Heart left ventricle (tissue), 16 donors: ENCODE measurements at regions not wholly inside any gene's neighbourhood (a gene's known extent, or its start where the extent isn't known, plus 50 kb on each side); places are given as distances from the start of the nearest gene placed in this dataset.

Experiments
- ATAC-seq, 4 donors: fragments of 200-7000 bp; cut with Tn5 transposase; one replicate each; pipeline ENCODE4 v1.9.1; 2020 to 2022; ENCODE audit warnings: moderate library complexity in 4 of 4, mild to moderate bottlenecking in 3 of 4, moderate number of reproducible peaks in 1 of 4
- DNase-seq, 5 donors: peaks; one replicate each; pipeline ENCODE4 v3.0.0-alpha.2; 2020
- H3K27ac ChIP-seq, 12 donors: fragments of 200-600 bp; sonication (generic) in 4 of 12; one replicate each; pipeline versions ENCODE4 v1.5.0 to v1.8.0; 2016 to 2022; ENCODE audit warnings: mild to moderate bottlenecking in 2 of 12
- H3K27me3 ChIP-seq, 9 donors: fragments of 200-600 bp; sonication (generic) in 2 of 9; one replicate each; pipeline versions ENCODE4 v1.5.1 to v1.8.0; 2016 to 2022; ENCODE audit warnings: mild to moderate bottlenecking in 3 of 9
- H3K36me3 ChIP-seq, 9 donors: fragments of 200-600 bp; sonication (generic) in 2 of 9; one replicate each; pipeline versions ENCODE4 v1.5.0 to v1.8.0; 2018 to 2022; ENCODE audit warnings: mild to moderate bottlenecking in 2 of 9
- H3K4me1 ChIP-seq, 12 donors: fragments of 200-600 bp; sonication (generic) in 4 of 12; one replicate each; pipeline versions ENCODE4 v1.5.0 to v1.8.0; 2016 to 2022; ENCODE audit warnings: mild to moderate bottlenecking in 3 of 12
- H3K4me3 ChIP-seq, 12 donors: fragments of 200-600 bp; sonication (generic) in 4 of 12; one replicate each; pipeline versions ENCODE4 v1.5.0 to v1.8.0; 2017 to 2022; ENCODE audit warnings: mild to moderate bottlenecking in 9 of 12, moderate library complexity in 4 of 12
- H3K9me3 ChIP-seq, 12 donors: fragments of 200-600 bp; sonication (generic) in 4 of 12; one replicate each; pipeline versions ENCODE4 v1.5.0 to v1.8.0; 2016 to 2022; ENCODE audit warnings: mild to moderate bottlenecking in 1 of 12
- CTCF ChIP-seq, 12 donors: fragments of 200-600 bp; sonication (generic) in 4 of 12; IDR thresholded peaks; one replicate each; pipeline versions ENCODE4 v1.5.0 to v1.8.0; 2018 to 2022; ENCODE audit warnings: antibody characterized with exemption in 12 of 12, mild to moderate bottlenecking in 5 of 12
- POLR2A ChIP-seq, 2 donors: fragments of 450-650 bp; IDR thresholded peaks; one replicate each; pipeline ENCODE4 v1.6.1; 2017; ENCODE audit warnings: antibody characterized with exemption in 2 of 2, mild to moderate bottlenecking in 2 of 2, moderate library complexity in 2 of 2
- WGBS, 4 donors: extraction: QIAGEN DNeasy Blood & Tissue Kit in 2 of 4; methylation state at CpG; one replicate each; pipeline versions ENCODE4 v1.1.5 to v1.1.7; 2013 to 2018; 5-methylcytosine and 5-hydroxymethylcytosine counted together
- intact Hi-C, 10 donors: fragments of 100-400 bp; cut with DNase I; formaldehyde crosslinking; loops; one replicate each; pipeline versions ENCODE4 v1.11.1 to v1.14.2; 2022
- donor health status: ischemic (EF 13 %, LVEDD 7.1; RV severe dilation, severe dysfunction).
- donor health status: healthy with polysubstance abuse.
- donor health status: DM: no; HTN: yes; CAD: no.
- donor health status: DM: no; HTN: no; CAD: no.
- donor health status: ischemic (EF 25% LVEDD 6.9; RV normal size, moderate dysfunction).
- donor health status: ischemic (EF 25% LVEDD 5.7; RV mildly dilated, moderate dysfunction).
- donor health status: healthy.
- donor health status: DM: yes; HTN: yes; CAD: no.
- donor health status: ischemic (EF 35%, LVEDD 5.7; RV mildly dilated, moderate dysfunction).
- donor health status: nonischemic (EF 11% LVEDD 7.7; RV severe dilation, severe dysfunction).
- donor health status: DM: yes; HTN: yes; CAD: no.
- donor health status: PGD.
- donor health status: ischemic (EF 29% LVEDD 5.4; RV normal size, mild dysfunction).
- donor health status: nonischemic (EF 23%, LVEDD 6.1; RV moderate dilation, normal function).

- DNase-seq (no peak), ATAC-seq (peak in 1 of 4 donors; percentile 8)
- no peaks in the 10 kb centered on the region for H3K36me3 ChIP-seq
- H3K4me3 ChIP-seq: no peak overlapping the region
- peak overlapping the region in 3 of 12 donors; percentile 3 to 46 (median 11) for H3K27ac ChIP-seq
- no peaks in the 10 kb centered on the region for H3K27me3 ChIP-seq
- peaks cover 0 to 22% (median 5%) of the 10 kb centered on the region in 12 donors for H3K4me1 ChIP-seq
- 49 to 64% (median 58%) methylated on average over 3 of the region's 3 CpGs for WGBS, 4 donors
- H3K9me3 ChIP-seq: peaks cover 0 to under 1% (median 0%) of the 10 kb centered on the region in 12 donors
- TF ChIP-seq POLR2A (IDR thresholded peaks at IDR 0.05) (no peak), CTCF (IDR thresholded peaks at IDR 0.05) (no peak)
- intact Hi-C loops: loop anchor here in 3 of 10 donors (5.0 to 10.0 kb wide), 4 partner anchors 79 to 1207 kb away; partner anchors contain the start of gene MEIS1 (in 1 of the 3)
Observed at GRCh38 chr2:67641312-67642045, 244.3 kb downstream of the ETAA1 start.

- DNase-seq (no peak), ATAC-seq (peak in 2 of 4 donors; percentile 19 to 38)
- Histone ChIP-seq H3K27ac (peak overlapping the region in 1 of 12 donors; percentile 11), H3K36me3 (no peaks in the 10 kb centered on the region), H3K4me3 (no peak overlapping the region), H3K27me3 (no peaks in the 10 kb centered on the region), H3K9me3 (peaks cover 0 to 6% (median 1%) of the 10 kb centered on the region in 12 donors), H3K4me1 (peaks cover 0 to 22% (median 6%) of the 10 kb centered on the region in 12 donors)
- TF ChIP-seq CTCF (IDR thresholded peaks at IDR 0.05) (no peak), POLR2A (IDR thresholded peaks at IDR 0.05) (no peak)
- intact Hi-C loops: loop anchor here in 3 of 10 donors (5.0 to 10.0 kb wide), 4 partner anchors 80 to 1207 kb away; partner anchors contain the start of gene MEIS1 (in 1 of the 3)
- 57 to 66% (median 59%) methylated on average over 4 of the region's 4 CpGs for WGBS, 4 donors
Observed at GRCh38 chr2:67642046-67642382, 244.9 kb downstream of the ETAA1 start.

DNA sequence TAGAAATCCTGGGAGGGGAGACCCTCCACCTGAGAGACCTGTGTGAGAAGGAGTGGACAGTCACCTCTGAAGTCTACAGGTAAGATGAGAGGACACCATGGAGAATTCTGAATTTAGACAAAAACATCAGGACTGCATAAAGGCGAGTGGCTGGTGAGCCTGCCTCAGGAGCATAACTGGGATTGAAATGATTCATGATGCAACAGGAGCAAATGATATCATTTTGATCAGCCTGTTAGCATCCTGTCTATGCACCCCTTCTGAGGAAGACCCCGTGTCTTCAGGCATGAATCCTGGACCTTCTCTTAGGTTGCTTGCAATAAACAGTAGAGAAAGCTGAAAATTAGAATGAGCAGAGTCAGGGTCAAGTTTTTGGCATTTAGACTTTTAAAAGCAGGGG lies 245.8 kb downstream of the ETAA1 start:
- ATAC-seq (no peak), DNase-seq (no peak)
- Histone ChIP-seq H3K27ac (no peak overlapping the region), H3K4me3 (no peak overlapping the region), H3K4me1 (peaks cover 0 to 22% (median 6%) of the 10 kb centered on the region in 12 donors), H3K36me3 (no peaks in the 10 kb centered on the region), H3K27me3 (no peaks in the 10 kb centered on the region), H3K9me3 (peaks cover 0 to 8% (median 1%) of the 10 kb centered on the region in 12 donors)
- TF ChIP-seq CTCF (IDR thresholded peaks at IDR 0.05) (no peak), POLR2A (IDR thresholded peaks at IDR 0.05) (no peak)
- intact Hi-C loops: loop anchor here in 3 of 10 donors (5.0 to 10.0 kb wide), 4 partner anchors 81 to 1208 kb away; partner anchors contain the start of gene MEIS1 (in 1 of the 3)
- 74 to 90% (median 81%) methylated on average over 2 of the region's 2 CpGs for WGBS, 4 donors
